ENCODE measurements at regions not wholly inside any gene's neighbourhood (a gene's known extent, or its start where the extent isn't known, plus 50 kb on each side); places are given as distances from the start of the nearest gene placed in this dataset.

- Histone ChIP-seq H3K4me3 (no peak overlapping the region), H3K27ac (no peak overlapping the region), H3K36me3 (no peaks in the 10 kb centered on the region), H3K27me3 (no peaks in the 10 kb centered on the region), H3K9me3 (no peaks in the 10 kb centered on the region), H3K4me1 (peaks cover 0 to 10% (median 0%) of the 10 kb centered on the region in 3 donors)
- WGBS, 2 donors: 82 to 90% methylated on average over 9 of the region's 9 CpGs
- no peak for TF ChIP-seq CTCF (IDR thresholded peaks at IDR 0.05)
- no peak for TF ChIP-seq POLR2A (IDR thresholded peaks at IDR 0.05)
- intact Hi-C loops (cut with DNase I): no loop called here
- no peak for DNase-seq
Measured at GRCh38 chr2:16134436-16135165, 194.3 kb downstream of the MYCN start.

DNA sequence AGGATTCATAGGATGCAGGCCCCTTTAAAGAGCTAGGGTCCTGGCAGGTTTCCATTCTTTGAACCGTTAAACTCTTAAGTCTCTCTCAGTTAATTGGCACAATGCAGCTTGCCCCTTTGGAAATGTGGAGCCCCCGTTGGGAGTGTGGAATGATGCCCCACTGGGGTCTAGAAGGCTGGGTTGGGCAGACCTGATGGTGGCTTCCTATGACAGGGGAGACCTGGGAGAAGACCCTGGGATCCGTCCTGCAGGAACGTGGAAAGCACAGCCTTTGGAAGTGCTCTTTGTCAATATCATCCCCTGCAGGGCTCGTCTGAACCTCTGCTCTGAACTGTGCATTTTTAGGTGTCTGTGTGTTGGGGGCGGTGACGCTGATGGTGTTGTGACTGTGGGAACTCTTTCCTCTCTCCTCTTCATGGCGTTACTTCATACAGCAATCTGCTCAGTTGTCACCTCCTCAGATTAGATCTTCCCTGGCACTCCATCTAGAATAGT, 190.6 kb downstream of the MYCN start:
- no peak for DNase-seq
- TF ChIP-seq POLR2A (IDR thresholded peaks at IDR 0.05) (no peak), CTCF (IDR thresholded peaks at IDR 0.05) (no peak)
- H3K4me3 ChIP-seq: no peak overlapping the region
- peaks cover 0 to 10% (median 0%) of the 10 kb centered on the region in 4 donors for H3K27me3 ChIP-seq
- intact Hi-C loops (cut with DNase I): no loop called here
- no peaks in the 10 kb centered on the region for H3K9me3 ChIP-seq
- H3K4me1 ChIP-seq: peaks cover 0 to 9% (median 0%) of the 10 kb centered on the region in 3 donors
- H3K36me3 ChIP-seq: no peaks in the 10 kb centered on the region
- no peak overlapping the region for H3K27ac ChIP-seq
- 50 to 76% methylated on average over 1 to 8 of the region's 8 CpGs for WGBS, 2 donors

- WGBS, 2 donors: 74 to 82% methylated on average over 4 of the region's 5 CpGs
- intact Hi-C loops (cut with DNase I): no loop called here
Measured at GRCh38 chr2:16130541-16130880, 190.2 kb downstream of the MYCN start.

DNA sequence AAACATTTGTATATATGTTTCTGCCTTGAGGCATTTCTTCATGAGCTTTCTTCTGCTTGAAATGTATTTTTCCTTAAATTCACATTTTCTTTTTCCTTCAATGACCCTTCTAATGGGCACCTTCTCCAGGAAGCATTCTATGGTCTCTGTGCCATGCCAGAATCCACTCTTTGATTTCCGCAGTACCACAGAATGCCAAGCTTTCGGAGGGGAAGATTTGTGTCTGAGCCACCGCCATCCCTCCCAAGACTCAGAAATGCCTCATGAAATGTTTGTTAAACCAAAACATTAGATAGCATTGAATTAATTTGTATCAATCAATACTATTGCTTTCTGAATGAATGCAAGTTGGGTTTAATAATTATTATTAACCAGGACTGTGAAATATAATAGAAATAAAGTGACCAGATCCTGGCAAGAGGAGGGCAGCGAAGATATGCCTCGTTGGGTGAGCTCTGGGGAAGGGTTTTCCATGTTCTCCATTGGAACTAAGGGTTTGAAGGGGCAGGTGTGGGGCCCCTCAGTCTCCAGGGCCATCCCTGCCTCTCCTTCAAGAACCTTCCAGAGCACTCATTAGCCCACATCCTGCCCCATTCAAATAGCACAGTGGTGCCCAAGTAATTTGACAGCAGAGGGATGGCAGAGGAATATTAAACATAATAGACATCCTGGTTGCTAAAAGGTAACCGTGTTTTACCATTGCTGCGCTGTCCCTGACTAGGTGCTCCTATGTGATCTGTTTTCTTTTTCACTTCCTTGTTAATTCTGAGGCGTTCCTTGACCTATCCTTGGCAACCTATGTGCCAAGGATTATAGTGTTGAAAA, 189.6 kb downstream of the MYCN start:
- H3K4me3 ChIP-seq: no peak overlapping the region
- no peak for DNase-seq
- peaks cover 0 to 18% (median 0%) of the 10 kb centered on the region in 4 donors for H3K27me3 ChIP-seq
- H3K4me1 ChIP-seq: no peaks in the 10 kb centered on the region
- no peaks in the 10 kb centered on the region for H3K9me3 ChIP-seq
- H3K27ac ChIP-seq: no peak overlapping the region
- WGBS, 2 donors: 84 to 85% methylated on average over 8 of the region's 8 CpGs
- TF ChIP-seq POLR2A (IDR thresholded peaks at IDR 0.05) (no peak), CTCF (IDR thresholded peaks at IDR 0.05) (no peak)
- no peaks in the 10 kb centered on the region for H3K36me3 ChIP-seq
- intact Hi-C loops (cut with DNase I): no loop called here

More at GRCh38 chr2:16130541-16130880, 190.2 kb downstream of the MYCN start:
- Histone ChIP-seq H3K4me3 (no peak overlapping the region), H3K27ac (no peak overlapping the region), H3K4me1 (peaks cover 0 to 5% (median 0%) of the 10 kb centered on the region in 3 donors), H3K27me3 (peaks cover 0 to 14% (median 0%) of the 10 kb centered on the region in 4 donors), H3K9me3 (no peaks in the 10 kb centered on the region), H3K36me3 (no peaks in the 10 kb centered on the region)
- DNase-seq: no peak
- TF ChIP-seq CTCF (IDR thresholded peaks at IDR 0.05) (no peak), POLR2A (IDR thresholded peaks at IDR 0.05) (no peak)
